ENCODE measurements at regions not wholly inside any gene's neighbourhood (a gene's known extent, or its start where the extent isn't known, plus 50 kb on each side); places are given as distances from the start of the nearest gene placed in this dataset.

- no peaks in the 10 kb centered on the region for H3K4me1 ChIP-seq
- 46 to 60% (median 55%) methylated on average over 7 of the region's 7 CpGs for WGBS, 3 donors
- no peaks in the 10 kb centered on the region for H3K9me3 ChIP-seq
- TF ChIP-seq CTCF (IDR thresholded peaks at IDR 0.05), result no peak
- no peaks in the 10 kb centered on the region for H3K36me3 ChIP-seq (ENCODE audit: insufficient read depth in 1 of 2, low read depth in 1 of 2)
- no peak overlapping the region for H3K4me3 ChIP-seq
- no peak for DNase-seq
- intact Hi-C loops (cut with DNase I), result no loop called here
- no peak for ATAC-seq
- no peak overlapping the region for H3K27ac ChIP-seq
- peaks cover 0 to 3% (median 0%) of the 10 kb centered on the region in 3 donors for H3K27me3 ChIP-seq (ENCODE audit: insufficient read depth in 3 of 3, low read length in 2 of 3)
These were observed 103.2 kb upstream of the SSTR4 start for GRCh38 chr20:22931653-22932608.

GRCh38 chr20:22939181-22939580 is 95.9 kb upstream of the SSTR4 start:
- intact Hi-C loops (cut with DNase I), result no loop called here
- WGBS, 3 donors, result 55 to 70% (median 65%) methylated on average over 3 of the region's 3 CpGs
- Histone ChIP-seq H3K27me3 (ENCODE audit: insufficient read depth in 3 of 3, low read length in 2 of 3) (no peaks in the 10 kb centered on the region), H3K4me1 (no peaks in the 10 kb centered on the region), H3K4me3 (no peak overlapping the region), H3K9me3 (no peaks in the 10 kb centered on the region), H3K27ac (no peak overlapping the region), H3K36me3 (ENCODE audit: insufficient read depth in 1 of 2, low read depth in 1 of 2) (no peaks in the 10 kb centered on the region)
- DNase-seq (no peak), ATAC-seq (no peak)
- TF ChIP-seq CTCF (IDR thresholded peaks at IDR 0.05), result no peak

- Histone ChIP-seq H3K9me3 (no peaks in the 10 kb centered on the region), H3K4me3 (no peak overlapping the region), H3K4me1 (no peaks in the 10 kb centered on the region), H3K27me3 (ENCODE audit: insufficient read depth in 3 of 3, low read length in 2 of 3) (no peaks in the 10 kb centered on the region), H3K27ac (no peak overlapping the region), H3K36me3 (ENCODE audit: insufficient read depth in 1 of 2, low read depth in 1 of 2) (no peaks in the 10 kb centered on the region)
- 93 to 95% (median 95%) methylated on average over 4 of the region's 4 CpGs for WGBS, 3 donors
- intact Hi-C loops (cut with DNase I), result loop anchor here in 1 of 2 donors (10.0 kb wide), 1 partner anchor 1714 kb away; no protein-coding TSS in a partner anchor
- TF ChIP-seq CTCF (IDR thresholded peaks at IDR 0.05), result no peak
- DNase-seq (no peak), ATAC-seq (no peak)
These were observed 94.8 kb upstream of the SSTR4 start for GRCh38 chr20:22940350-22940749.

GRCh38 chr20:22941550-22941949 is 93.6 kb upstream of the SSTR4 start:
- intact Hi-C loops (cut with DNase I), result loop anchor here in 1 of 2 donors (10.0 kb wide), 1 partner anchor 1713 kb away; no protein-coding TSS in a partner anchor
- Histone ChIP-seq H3K27me3 (ENCODE audit: insufficient read depth in 3 of 3, low read length in 2 of 3) (no peaks in the 10 kb centered on the region), H3K4me1 (no peaks in the 10 kb centered on the region), H3K9me3 (no peaks in the 10 kb centered on the region), H3K27ac (no peak overlapping the region), H3K36me3 (ENCODE audit: insufficient read depth in 1 of 2, low read depth in 1 of 2) (no peaks in the 10 kb centered on the region), H3K4me3 (no peak overlapping the region)
- ATAC-seq (no peak), DNase-seq (no peak)
- TF ChIP-seq CTCF (IDR thresholded peaks at IDR 0.05), result no peak
- 77 to 80% (median 78%) methylated on average over 5 of the region's 5 CpGs for WGBS, 3 donors

All from psoas muscle (tissue), 7 donors.